ENCODE measurements at regions not wholly inside any gene's neighbourhood (a gene's known extent, or its start where the extent isn't known, plus 50 kb on each side); places are given as distances from the start of the nearest gene placed in this dataset.
A peak's percentile ranks its signal among the peaks of the same experiment; 100 is the strongest.
"Not testable (repeated sequence)": the region's sequence is repeated elsewhere in the genome, so short reads cannot be mapped to it uniquely, and the experiment has no call there.

DNA sequence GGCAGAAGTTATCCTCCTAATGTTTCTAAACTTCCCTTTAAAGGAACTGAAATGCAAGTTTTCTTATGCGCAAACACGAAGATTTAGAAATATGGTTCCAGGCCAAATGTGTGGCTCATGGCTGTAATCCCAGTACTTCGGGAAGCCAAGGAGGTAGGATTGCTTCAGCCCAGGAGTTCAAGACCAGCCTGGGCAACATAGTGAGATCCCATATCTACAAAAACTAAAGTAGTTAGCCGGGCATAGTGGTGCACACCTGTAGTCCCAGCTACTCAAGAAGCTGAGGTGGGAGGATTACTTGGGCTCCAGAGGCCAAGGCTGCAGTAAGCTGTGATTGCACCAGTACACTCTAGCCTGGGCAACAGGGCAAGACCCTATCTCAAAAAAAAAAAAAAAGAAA lies 95.8 kb upstream of the SCAF8 start:
- DNase-seq = no peak

DNA sequence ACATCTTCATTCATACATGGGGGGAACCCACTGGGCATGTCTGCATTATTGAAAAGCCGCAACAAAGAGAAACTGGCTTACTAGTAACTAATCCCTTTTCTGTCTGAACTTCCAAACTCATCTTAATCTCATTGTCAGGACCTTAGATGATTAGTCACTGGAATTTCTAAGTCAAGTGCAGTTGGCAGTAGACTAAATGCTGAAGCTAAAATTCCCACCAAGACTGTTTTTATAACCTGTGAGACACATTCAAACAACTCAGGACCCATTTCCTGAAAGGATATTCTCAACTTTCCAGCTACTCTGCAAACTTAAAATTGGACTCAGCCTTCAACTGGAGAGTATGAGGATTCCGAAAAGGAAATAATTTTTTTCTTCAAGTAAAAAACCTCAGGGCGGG lies 94.8 kb upstream of the SCAF8 start:
- no peak for DNase-seq

DNA sequence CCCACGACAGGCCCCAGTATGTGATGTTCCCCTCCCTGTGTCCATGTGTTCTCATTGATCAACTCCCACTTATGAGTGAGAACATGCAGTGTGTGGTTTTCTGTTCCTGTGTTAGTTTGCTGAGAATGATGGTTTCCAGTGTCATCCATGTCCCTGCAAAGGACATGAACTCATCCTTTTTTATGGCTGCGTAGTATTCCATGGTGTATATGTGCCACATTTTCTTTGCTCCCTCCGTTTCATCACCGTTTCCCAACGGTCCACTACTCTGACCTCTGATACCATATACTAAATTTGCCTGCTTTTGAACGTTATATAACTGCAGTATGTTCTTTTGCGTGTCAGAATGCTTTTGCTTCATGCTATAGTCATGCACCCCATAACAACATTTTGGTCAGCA lies 94.0 kb upstream of the SCAF8 start:
- DNase-seq = not testable (repeated sequence)

DNA sequence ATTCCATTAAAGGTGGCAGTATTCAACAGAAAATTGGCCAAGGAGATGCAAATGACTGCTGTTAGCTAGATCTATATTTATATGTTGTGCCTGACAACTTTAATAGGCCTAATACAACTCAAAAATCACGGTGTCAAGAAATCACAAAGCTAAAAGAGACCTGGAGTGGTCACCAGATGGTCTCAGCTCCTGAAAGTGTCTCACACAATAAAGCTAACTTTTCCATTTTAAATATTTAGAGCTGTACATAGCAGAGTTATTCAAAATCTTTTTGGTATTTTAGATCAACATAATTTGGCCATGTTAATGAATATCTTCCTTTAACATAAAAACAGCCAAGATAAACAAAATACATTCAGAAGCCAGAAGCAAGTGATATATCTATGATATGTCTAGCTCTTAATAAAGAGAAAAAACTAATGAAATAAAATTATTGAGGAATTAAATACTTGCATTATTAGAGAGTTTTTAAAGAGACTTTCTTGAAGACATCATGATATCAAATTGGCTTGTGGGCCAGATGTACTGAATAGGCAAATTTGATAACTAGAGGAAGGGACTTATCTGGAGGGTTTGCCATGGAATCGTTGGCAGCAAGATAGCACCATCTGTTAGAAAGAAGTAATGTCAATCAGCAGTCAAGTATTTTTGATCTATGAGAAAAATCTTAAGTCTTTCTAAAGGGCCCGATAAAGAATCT lies 84.9 kb upstream of the SCAF8 start:
- no peak for DNase-seq

DNA sequence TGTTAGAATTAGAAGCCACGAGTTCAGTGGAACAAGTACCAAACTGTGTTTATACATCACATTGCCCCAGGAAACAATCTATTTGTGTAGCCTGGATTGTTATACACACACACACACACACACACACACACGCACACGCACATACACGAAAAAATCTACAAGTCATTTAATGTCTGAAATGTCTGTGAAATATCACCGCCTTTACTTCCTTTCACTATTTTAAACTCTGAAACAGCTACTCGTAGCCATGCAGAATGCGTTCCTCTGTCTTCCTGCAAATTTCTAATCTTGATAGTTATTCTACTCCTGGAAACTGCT lies 84.4 kb upstream of the SCAF8 start:
- DNase-seq = no peak

DNA sequence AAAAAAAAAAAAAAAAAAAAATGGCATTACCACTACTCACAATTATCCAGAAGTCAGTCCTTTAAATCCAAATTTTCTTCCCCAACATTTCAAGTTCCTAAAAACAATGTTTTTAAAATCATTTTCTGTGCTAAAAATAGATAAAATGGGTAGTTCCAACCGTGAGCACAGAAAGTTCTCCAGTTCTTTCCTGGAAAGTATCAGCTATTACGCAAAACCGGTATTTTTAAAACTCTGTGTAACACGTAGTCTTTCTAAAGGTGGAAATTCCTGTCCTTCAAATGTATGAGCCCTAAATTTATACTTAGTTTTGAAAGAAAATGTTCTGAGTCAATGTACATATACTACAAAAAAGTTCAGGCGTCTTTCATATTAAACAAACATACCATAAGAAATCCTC lies 83.5 kb upstream of the SCAF8 start:
- DNase-seq = no peak

DNA sequence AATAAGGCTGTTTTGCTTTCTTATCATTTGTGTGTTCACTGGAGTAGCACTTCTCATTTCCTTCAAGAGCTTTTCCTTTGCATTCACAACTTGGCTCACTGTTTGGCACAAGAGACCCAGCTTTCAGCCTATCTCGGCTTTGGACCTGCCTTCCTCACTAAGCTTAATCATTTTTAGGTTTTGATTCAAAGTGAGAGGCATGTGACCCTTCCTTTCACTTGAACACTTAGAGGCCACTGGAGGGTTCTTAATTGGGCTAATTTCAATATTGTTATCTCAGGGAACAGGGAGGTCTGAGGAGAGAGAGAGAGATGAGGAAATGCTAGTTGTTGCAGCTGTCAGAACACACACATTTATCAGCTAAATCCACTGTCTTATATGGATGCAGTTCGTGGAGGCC lies 82.9 kb upstream of the SCAF8 start:
- no peak for DNase-seq

DNA sequence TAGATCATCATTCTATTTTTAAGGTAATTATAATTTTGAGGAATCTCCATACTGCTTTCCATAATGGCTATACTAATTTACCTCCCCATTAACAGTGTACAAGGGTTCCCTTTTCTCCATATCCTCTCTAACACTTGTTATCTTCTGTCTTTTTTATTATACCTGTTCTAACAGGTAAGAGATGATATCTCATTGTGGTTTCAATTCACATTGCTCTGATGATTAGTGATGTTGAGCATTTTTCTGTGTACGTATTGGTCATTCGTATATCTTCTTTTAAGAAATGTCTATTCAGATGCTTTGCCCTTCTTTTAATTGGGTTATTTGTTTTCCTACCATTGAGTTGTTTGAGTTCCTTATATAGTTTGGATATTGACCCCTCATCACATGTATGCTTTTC lies 81.6 kb upstream of the SCAF8 start:
- no peak for DNase-seq

DNA sequence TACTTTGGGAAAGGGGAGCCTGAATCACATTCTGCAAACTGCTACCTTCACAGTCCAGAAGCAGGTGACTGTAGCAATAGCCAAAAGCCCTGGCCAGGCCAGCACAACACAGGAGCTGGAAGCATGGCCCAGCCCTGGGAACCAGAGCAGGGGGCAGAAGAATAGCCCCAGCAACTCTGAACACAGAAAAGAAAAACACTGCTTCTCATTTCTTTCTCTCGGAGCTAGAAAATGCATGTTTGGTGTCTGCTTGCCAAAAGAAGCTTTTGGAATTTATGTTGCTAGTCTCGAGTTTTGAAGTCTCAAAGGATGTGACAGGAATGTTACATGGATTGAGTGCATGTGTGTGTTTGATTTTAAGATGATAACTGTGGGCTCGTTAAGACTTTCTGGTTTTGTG lies 79.8 kb upstream of the SCAF8 start:
- DNase-seq = no peak

DNA sequence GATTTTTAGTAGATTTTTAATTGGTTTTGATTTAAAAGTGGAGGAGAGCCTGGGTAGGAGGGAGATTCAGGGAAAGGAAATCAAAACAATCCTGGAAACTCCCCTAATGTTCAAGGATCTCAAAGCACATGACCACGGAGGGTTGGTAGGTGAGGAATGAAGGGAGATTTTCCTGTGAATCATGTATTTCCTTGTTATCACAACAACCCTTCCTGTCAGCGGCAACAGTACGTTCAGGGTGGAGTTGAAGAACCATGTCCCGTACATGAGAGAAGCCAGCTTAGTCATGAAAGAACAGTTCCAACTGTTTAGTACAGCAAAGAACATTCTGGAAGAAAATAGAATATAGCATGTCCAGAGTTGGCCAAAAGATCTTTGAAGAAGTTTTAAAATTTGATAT lies 79.4 kb upstream of the SCAF8 start:
- DNase-seq = no peak

DNA sequence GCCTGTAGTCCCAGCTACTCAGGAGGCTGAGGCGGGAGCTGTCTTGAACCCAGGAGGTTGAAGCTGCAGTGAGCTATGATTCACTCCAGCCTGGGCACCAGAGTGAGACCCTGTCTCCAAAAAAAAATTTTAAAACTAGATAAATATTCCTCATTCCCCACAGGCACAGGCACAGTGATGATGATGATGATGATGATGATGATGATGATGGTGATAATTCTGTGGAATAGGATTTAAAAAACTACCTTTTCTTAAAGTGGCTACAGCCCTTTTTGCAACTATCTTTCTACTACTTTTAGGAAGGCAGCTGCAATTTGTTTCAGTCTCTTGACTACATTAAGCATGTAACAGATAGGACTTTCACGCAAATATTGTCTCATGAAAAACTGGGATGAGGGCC lies 76.6 kb upstream of the SCAF8 start:
- DNase-seq = no peak

DNA sequence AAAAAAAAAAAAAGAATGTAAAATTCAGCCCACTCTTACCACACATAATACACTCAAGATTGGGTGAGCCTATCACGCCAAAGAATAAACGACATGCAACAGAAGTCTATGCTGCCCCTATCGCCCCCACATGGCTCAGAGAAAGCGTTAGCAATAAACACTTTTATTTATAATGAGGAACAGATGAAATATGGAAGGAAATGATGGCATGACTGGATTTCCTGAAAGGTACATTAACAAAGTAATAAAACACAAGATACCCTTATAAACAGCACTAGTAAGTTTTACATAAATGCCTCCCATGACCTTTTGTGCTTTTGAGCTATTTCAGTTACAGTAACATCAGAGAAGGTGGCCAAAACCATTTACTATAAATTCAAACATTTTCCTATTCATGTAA lies 71.4 kb upstream of the SCAF8 start:
- no peak for DNase-seq

DNA sequence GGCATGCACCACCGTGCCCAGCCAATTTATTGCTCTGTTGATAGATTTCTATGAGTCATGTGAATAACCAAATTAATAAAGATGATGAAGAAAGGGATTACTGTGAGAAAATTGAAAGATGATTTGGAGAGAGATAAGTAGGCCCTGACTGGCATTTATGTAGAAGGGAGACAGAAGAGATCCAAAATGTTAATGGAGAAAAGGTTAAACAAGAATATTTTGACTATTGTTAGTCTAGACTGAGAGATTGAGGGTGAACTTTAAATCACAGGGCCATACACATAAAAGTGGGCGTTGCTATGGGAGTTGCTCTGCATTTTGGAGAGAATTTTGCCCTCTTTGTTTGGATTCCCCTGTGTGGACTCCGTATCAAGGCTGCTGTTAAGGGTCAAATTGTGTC lies 68.9 kb upstream of the SCAF8 start:
- DNase-seq = no peak

DNA sequence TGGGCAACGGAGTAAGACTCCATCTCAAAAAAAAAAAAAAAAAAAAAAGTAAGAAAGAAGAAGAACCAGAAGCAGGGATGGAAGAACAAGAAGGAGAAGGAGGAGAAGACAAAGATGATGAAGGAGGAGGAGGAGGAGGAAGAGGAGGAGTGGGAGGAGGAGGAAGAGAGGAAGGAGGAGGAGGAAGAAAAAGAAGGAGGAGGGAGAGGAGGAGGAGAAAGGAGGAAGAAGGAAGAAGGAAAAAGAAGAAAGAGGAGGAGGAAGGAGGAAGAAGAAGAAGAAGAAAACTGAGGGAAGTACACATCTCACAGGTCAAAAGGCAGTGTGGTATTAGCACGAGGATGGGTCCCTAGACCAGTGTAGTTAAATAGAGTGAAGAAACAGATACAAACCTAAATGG lies 65.1 kb upstream of the SCAF8 start:
- DNase-seq = no peak

DNA sequence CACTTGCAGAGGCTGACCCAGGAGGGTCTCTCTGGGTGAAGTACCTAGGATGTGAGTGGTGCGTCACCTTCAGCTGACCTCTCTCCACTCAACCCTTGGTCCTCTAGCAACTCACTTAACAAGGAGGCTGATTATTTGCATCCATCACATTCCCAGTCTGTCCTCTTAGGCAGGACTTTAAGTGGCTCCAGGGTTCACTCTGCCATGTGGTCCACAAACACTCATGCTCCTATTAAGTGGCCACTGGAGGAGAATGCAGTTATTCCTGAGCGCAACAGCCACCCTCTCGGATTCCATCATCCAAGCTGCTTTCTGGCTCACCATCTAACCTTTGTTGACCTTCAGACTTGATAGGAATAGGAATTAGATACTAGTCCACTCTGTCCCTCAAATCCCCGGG lies 61.1 kb upstream of the SCAF8 start:
- DNase-seq = no peak

DNA sequence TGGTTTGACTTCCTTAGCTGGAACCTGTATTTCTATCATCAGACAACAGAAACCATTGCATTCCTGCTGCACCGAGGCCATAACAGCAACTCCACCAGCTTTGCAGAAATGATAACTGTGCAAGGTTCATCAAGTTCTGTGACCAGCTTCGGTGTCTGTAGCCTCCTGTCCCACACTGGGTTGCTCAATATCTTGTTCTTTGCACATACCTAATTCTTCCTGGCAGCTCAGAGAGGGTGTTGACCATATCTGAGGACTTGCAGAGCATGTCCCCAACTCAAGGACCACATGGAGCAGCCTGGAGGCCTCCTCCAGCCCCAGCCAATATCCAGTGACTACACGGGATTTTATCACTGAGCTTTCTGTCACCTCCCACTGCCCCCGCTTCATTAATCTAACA lies 59.3 kb upstream of the SCAF8 start:
- DNase-seq = no peak

DNA sequence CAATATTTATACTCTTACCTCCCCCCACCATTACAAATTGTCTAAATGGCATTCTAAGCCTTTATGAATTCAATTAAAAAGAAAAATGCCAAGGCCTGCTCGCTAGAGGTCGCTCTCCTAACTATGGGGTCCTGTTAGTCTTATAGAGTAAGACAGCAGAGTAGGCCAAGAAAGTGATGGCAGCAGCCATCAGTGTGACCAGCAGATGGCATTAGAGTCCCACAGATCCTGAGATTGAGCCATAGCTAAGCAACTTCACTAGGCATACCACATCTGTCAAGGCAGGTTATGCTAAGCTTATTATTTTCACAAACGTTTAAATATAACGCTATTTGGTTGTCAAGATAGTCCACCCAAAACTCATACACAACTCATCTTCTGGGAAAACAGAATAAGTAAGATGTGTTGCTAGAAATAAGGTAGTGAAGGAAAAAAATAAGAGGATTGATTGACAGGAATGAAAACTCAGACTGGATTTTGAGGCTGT lies 57.6 kb upstream of the SCAF8 start:
- peak; percentile 86 for DNase-seq

DNA sequence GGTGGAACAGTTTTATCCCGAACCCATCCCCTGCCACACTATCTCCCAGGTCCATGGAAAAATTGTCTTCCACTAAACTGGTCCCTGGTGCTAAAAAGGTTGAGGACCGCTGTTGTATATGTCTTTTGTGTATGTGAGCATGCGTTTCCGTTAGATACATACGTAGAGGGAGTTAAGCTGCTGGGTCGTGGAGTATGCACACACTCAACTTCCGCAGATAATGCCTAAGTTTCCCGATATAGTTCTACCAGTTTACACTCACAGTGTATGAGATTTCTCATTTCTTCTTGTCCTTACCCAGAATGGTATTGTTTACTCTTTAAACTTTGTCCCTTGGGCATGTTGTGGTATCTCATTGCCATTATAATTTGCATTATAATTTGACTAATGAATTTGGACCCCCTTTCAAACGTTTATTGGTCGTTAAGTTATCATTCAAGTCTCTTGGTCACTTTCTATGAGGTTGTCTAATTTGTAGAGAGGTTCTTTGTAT lies 50.5 kb upstream of the SCAF8 start:
- DNase-seq = no peak
